ENCODE measurements at regions not wholly inside any gene's neighbourhood (a gene's known extent, or its start where the extent isn't known, plus 50 kb on each side); places are given as distances from the start of the nearest gene placed in this dataset.
"Not testable (repeated sequence)": the region's sequence is repeated elsewhere in the genome, so short reads cannot be mapped to it uniquely, and the experiment has no call there.

DNA sequence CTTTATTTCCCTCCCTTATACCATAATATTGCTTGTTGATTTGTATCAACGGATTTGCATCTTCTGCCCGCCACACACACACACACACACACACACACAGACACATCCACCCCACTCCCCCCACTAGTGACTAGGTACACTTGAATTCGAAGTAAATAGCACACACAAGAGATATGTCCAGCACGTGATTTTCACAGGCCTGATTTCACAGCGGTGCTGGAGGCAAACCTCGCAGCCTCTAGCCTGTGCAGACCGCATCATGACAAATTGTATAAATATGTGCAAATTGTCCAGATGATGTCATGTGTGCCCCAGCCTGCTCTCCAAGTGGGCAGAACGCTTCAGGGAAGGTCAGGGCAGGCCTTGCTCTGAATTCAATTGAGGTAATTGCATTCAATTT, 153.8 kb upstream of the TPTE start:
- WGBS = 65% methylated on average over 6 of the region's 8 CpGs
- H3K27me3 ChIP-seq (ENCODE audit: insufficient read depth, low read length); H3K4me1 ChIP-seq (ENCODE audit: insufficient read depth, low read length); H3K36me3 ChIP-seq (ENCODE audit: insufficient read depth, low read length); H3K9ac ChIP-seq (ENCODE audit: low read depth, low read length); H3K27ac ChIP-seq (ENCODE audit: low read depth, low read length); H3K4me3 ChIP-seq (ENCODE audit: low read length): not testable (repeated sequence)
- H3K9me3 ChIP-seq (ENCODE audit: insufficient read depth, low read depth, low read length) = peaks cover 30% of the 10 kb centered on the region

DNA sequence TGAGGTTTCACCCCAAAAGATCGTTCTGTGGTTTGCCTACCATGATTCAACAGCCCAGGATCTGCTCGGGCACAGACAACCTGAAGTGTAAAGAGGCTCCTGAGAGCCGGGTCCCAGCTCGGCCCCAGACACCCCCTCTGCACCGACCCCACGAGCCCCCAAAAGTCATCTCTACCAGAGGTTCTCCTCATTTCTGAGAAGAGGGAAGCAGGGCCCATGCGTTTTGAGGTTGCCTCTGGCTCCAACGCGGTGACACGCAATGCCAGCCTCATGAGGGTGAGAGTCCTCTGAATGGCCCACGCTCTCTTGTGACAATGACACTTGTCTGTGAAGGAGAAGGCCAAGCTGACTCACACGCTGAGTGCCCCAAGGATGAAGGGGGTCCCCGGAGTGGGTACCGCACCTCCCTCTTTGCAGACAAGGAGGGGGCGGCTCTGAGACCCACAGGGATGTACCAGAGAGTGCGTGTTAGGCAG, 153.0 kb upstream of the TPTE start:
- H3K36me3 ChIP-seq (ENCODE audit: insufficient read depth, low read length); H3K4me3 ChIP-seq (ENCODE audit: low read length); H3K27me3 ChIP-seq (ENCODE audit: insufficient read depth, low read length); H3K9ac ChIP-seq (ENCODE audit: low read depth, low read length); H3K27ac ChIP-seq (ENCODE audit: low read depth, low read length); H3K4me1 ChIP-seq (ENCODE audit: insufficient read depth, low read length): not testable (repeated sequence)
- peaks cover 27% of the 10 kb centered on the region for H3K9me3 ChIP-seq (ENCODE audit: insufficient read depth, low read depth, low read length)
- WGBS = 87% methylated on average over 15 of the region's 16 CpGs

DNA sequence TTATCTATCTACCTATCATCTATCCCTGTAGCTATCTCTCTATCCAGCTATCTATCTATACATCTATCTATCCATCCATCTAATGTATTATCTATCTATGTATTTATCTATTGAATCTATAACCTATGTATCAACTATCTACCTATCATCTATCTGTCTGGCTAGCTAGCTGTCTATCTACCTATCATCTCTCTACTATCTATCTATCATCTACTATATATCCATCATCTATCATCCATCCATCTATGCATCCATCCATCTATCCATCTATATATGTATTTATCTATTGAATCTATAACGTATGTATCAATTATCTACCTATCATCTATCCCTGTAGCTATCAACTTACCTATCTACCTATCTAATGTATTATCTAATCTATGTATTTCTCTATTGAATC, 152.1 kb upstream of the TPTE start:
- WGBS = no CpG with 5 or more reads among the region's 1 CpG
- not testable (repeated sequence) for H3K27ac ChIP-seq (ENCODE audit: low read depth, low read length); H3K4me3 ChIP-seq (ENCODE audit: low read length); H3K36me3 ChIP-seq (ENCODE audit: insufficient read depth, low read length); H3K4me1 ChIP-seq (ENCODE audit: insufficient read depth, low read length); H3K27me3 ChIP-seq (ENCODE audit: insufficient read depth, low read length); H3K9ac ChIP-seq (ENCODE audit: low read depth, low read length)
- peaks cover 26% of the 10 kb centered on the region for H3K9me3 ChIP-seq (ENCODE audit: insufficient read depth, low read depth, low read length)

DNA sequence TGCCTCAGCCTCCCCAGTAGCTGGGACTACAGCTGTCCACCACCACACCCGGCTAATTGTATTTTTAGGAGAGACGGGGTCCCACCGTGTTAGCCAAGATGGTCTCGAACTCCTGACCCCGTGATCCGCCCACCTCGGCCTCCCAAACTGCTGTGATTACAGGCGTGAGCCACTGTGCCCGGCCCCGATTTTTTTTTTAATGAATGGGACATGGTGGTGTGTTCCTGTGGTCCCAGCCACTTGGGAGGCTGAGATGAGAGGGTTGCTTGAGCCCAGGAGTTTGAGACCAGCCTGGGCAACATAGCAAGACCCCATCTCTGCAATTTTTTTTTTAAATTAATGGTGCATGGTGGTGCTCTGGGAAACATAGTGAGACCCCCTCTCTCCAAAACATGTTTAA, 143.6 kb upstream of the TPTE start:
- WGBS = 86% methylated on average over 10 of the region's 10 CpGs

DNA sequence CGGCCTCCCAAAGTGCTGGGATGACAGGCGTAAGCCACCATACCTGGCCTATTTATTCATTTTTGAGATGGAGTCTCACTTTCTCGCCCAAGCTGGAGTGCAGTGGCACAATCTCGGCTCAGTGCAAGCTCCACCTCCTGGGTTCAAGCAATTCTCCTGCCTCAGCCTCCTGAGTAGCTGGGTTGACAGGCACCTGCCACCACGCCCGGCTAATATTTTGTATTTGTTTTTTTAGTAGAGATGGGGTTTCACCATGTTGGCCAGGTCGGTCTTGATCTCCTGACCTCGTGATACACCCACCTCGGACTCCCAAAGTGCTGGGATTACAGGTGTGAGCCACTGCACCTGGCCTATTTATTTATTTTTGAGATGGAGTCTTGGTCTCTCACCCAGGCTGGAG, 141.6 kb upstream of the TPTE start:
- H3K4me3 ChIP-seq (ENCODE audit: low read length); H3K9ac ChIP-seq (ENCODE audit: low read depth, low read length); H3K36me3 ChIP-seq (ENCODE audit: insufficient read depth, low read length); H3K27ac ChIP-seq (ENCODE audit: low read depth, low read length); H3K4me1 ChIP-seq (ENCODE audit: insufficient read depth, low read length); H3K27me3 ChIP-seq (ENCODE audit: insufficient read depth, low read length): not testable (repeated sequence)
- peaks cover 81% of the 10 kb centered on the region for H3K9me3 ChIP-seq (ENCODE audit: insufficient read depth, low read depth, low read length)
- WGBS = 82% methylated on average over 7 of the region's 9 CpGs

More for the DNA sequence above, 143.6 kb upstream of the TPTE start:
- H3K9ac ChIP-seq (ENCODE audit: low read depth, low read length); H3K27me3 ChIP-seq (ENCODE audit: insufficient read depth, low read length); H3K27ac ChIP-seq (ENCODE audit: low read depth, low read length); H3K4me1 ChIP-seq (ENCODE audit: insufficient read depth, low read length); H3K36me3 ChIP-seq (ENCODE audit: insufficient read depth, low read length); H3K4me3 ChIP-seq (ENCODE audit: low read length): not testable (repeated sequence)
- peaks cover 72% of the 10 kb centered on the region for H3K9me3 ChIP-seq (ENCODE audit: insufficient read depth, low read depth, low read length)

DNA sequence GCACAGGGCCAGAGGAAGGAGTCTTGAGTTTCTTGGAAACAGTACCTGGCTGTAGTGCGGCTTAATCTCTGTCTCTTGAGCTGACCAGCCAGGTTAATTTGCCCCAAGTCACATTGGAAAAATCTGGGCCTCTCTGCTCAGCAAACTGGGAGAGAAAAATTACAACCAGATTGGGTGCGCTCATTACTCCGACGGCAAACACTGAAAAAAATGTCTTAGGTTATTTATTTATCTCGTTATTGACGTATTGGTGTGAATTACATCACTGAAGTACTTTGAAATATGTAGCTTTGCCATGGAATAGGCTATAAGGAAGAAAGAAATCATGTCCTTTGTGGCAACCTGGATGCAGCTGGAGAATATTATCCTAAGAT, 139.7 kb upstream of the TPTE start:
- not testable (repeated sequence) for H3K27me3 ChIP-seq (ENCODE audit: insufficient read depth, low read length); H3K9ac ChIP-seq (ENCODE audit: low read depth, low read length); H3K4me1 ChIP-seq (ENCODE audit: insufficient read depth, low read length); H3K36me3 ChIP-seq (ENCODE audit: insufficient read depth, low read length); H3K4me3 ChIP-seq (ENCODE audit: low read length); H3K27ac ChIP-seq (ENCODE audit: low read depth, low read length)
- H3K9me3 ChIP-seq (ENCODE audit: insufficient read depth, low read depth, low read length) = peaks cover 94% of the 10 kb centered on the region
- WGBS = 92% methylated on average over 6 of the region's 6 CpGs

DNA sequence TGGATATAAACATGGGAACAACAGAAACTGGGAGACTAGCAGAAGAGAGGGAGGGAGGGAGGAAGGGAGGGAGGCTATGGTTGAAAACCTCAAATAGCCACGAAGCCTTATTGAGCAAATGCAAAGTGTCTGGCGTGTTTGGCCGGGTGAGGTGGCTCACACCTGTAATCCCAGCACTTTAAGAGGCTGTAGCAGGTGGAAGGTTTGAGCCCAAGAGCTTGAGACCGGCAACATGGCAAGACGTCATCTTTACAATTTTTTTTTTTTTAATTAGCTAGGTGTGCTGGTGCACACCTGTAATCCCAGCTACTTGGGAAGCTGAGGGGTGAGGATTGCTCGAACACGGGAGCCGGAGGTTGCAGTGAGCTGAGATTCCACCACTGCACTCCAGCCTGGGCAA, 139.2 kb upstream of the TPTE start:
- H3K4me1 ChIP-seq (ENCODE audit: insufficient read depth, low read length); H3K27ac ChIP-seq (ENCODE audit: low read depth, low read length); H3K4me3 ChIP-seq (ENCODE audit: low read length); H3K9ac ChIP-seq (ENCODE audit: low read depth, low read length); H3K36me3 ChIP-seq (ENCODE audit: insufficient read depth, low read length); H3K27me3 ChIP-seq (ENCODE audit: insufficient read depth, low read length): not testable (repeated sequence)
- H3K9me3 ChIP-seq (ENCODE audit: insufficient read depth, low read depth, low read length) = peaks cover 94% of the 10 kb centered on the region
- WGBS = 78% methylated on average over 8 of the region's 8 CpGs

DNA sequence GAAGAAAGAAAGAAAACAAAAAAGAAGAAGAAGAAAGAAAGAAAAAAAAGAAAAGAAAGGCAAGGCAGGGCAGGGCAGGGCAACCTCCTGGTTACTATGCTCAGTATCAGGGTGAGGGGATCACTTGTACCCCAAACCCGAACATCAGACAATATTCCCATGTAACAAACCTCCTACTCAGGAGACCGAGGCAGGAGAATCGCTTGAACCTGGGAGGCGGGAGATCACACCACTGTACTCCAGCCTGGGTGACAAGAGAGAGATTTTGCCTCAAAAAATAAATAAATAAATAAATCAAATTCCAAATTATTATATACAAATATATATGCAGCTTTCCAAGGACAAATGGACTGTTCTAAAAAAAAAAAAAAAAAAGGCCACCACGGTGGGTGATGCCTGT, 138.8 kb upstream of the TPTE start:
- H3K36me3 ChIP-seq (ENCODE audit: insufficient read depth, low read length); H3K4me1 ChIP-seq (ENCODE audit: insufficient read depth, low read length); H3K9ac ChIP-seq (ENCODE audit: low read depth, low read length); H3K27me3 ChIP-seq (ENCODE audit: insufficient read depth, low read length); H3K27ac ChIP-seq (ENCODE audit: low read depth, low read length); H3K4me3 ChIP-seq (ENCODE audit: low read length): not testable (repeated sequence)
- peaks cover 93% of the 10 kb centered on the region for H3K9me3 ChIP-seq (ENCODE audit: insufficient read depth, low read depth, low read length)
- 79% methylated on average over 5 of the region's 5 CpGs for WGBS

DNA sequence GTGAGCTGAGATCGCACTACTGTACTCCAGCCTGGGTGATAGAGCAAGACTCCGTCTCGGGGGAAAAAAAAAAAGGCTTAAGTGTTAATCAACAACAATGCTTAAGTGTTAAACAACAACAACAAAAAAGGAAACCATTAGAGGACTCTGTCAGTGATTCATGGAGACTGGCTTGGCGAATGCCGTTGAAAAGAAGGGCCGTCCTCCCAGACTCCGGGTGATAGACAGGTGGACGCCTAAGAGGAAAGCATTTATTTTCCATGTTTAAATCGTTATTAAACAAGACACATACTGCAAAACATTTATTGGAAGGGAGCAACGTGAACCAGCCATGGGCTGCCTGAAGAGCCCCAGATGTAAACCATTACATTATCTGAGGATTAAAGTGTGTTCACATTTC, 137.8 kb upstream of the TPTE start:
- peaks cover 93% of the 10 kb centered on the region for H3K9me3 ChIP-seq (ENCODE audit: insufficient read depth, low read depth, low read length)
- H3K9ac ChIP-seq (ENCODE audit: low read depth, low read length); H3K27me3 ChIP-seq (ENCODE audit: insufficient read depth, low read length); H3K36me3 ChIP-seq (ENCODE audit: insufficient read depth, low read length); H3K4me3 ChIP-seq (ENCODE audit: low read length); H3K27ac ChIP-seq (ENCODE audit: low read depth, low read length); H3K4me1 ChIP-seq (ENCODE audit: insufficient read depth, low read length): not testable (repeated sequence)
- WGBS = 86% methylated on average over 10 of the region's 10 CpGs

DNA sequence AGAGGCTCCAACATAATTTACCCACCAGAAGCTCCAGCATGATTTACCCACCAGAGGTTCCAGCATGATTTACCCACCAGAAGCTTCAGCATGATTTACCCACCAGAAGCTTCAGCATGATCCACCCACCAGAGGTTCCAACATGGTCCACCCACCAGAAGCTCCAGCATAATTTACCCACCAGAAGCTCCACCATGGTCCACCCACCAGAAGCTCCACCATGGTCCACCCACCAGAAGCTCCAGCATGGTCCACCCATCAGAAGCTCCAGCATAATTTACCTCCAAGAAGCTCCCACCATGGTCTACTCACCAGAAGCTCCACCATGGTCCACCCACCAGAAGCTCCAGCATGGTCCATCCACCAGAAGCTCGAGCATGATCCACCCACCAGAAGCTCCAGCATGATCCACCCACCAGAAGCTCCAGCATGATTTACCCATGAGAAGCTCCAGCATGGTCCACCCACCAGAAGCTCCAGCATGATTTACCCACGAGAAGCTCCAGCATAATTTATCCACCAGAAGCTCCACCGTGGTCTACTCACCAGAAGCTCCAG, 137.0 kb upstream of the TPTE start:
- H3K9me3 ChIP-seq (ENCODE audit: insufficient read depth, low read depth, low read length) = peaks cover 93% of the 10 kb centered on the region
- H3K4me1 ChIP-seq (ENCODE audit: insufficient read depth, low read length); H3K4me3 ChIP-seq (ENCODE audit: low read length); H3K9ac ChIP-seq (ENCODE audit: low read depth, low read length); H3K36me3 ChIP-seq (ENCODE audit: insufficient read depth, low read length); H3K27me3 ChIP-seq (ENCODE audit: insufficient read depth, low read length); H3K27ac ChIP-seq (ENCODE audit: low read depth, low read length): not testable (repeated sequence)
- WGBS = 73% methylated on average over 3 of the region's 3 CpGs

DNA sequence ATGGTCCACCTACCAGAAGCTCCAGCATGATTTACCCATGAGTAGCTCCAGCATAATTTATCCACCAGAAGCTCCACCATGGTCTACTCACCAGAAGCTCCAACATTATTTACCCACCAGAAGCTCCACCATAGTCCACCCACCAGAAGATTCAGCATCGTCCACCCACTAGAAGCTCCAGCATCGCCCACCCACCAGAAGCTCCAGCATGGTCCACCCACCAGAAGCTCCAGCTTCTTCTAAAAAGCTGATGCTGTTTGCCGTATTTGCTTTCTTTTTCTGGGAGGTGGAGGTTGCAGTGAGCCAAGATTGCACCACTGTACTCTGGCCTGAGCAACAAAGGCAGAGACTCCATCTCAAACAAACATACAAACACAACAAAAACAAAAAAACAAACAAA, 136.2 kb upstream of the TPTE start:
- H3K36me3 ChIP-seq (ENCODE audit: insufficient read depth, low read length); H3K4me3 ChIP-seq (ENCODE audit: low read length); H3K27ac ChIP-seq (ENCODE audit: low read depth, low read length); H3K9ac ChIP-seq (ENCODE audit: low read depth, low read length); H3K4me1 ChIP-seq (ENCODE audit: insufficient read depth, low read length); H3K27me3 ChIP-seq (ENCODE audit: insufficient read depth, low read length): not testable (repeated sequence)
- 89% methylated on average over 3 of the region's 3 CpGs for WGBS
- H3K9me3 ChIP-seq (ENCODE audit: insufficient read depth, low read depth, low read length) = peaks cover 92% of the 10 kb centered on the region

DNA sequence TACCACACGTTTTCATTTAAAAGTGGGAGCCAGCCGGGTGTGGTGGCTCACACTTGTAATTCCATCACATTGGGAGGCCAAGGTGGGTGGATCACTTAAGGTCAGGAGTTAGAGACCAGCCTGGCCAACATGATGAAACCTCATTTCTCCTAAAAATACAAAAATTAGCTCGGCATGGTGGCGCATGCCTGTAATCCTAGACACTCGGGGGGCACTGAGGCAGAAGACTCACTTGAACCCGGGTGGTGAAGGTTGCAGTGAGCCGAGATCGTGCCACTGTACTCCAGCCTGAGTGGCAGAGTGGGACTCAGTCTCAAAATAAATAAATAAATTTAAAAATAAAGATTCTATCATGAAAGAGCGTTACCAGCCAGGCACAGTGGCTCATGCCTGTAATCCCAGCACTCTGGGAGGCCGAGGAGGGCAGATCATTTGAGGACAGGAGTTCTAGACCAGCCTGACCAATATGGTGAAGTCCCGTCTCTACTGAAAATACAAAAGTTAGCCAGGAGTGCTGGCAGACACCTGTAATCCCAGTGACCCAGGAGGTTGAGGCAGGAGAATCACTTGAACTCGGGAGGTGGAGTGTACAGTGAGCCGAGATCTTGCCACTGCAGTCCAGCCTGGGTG, 135.4 kb upstream of the TPTE start:
- H3K4me3 ChIP-seq (ENCODE audit: low read length); H3K4me1 ChIP-seq (ENCODE audit: insufficient read depth, low read length); H3K9ac ChIP-seq (ENCODE audit: low read depth, low read length); H3K27me3 ChIP-seq (ENCODE audit: insufficient read depth, low read length); H3K36me3 ChIP-seq (ENCODE audit: insufficient read depth, low read length); H3K27ac ChIP-seq (ENCODE audit: low read depth, low read length): not testable (repeated sequence)
- H3K9me3 ChIP-seq (ENCODE audit: insufficient read depth, low read depth, low read length) = peaks cover 93% of the 10 kb centered on the region
- WGBS = 69% methylated on average over 13 of the region's 13 CpGs
